ENCODE measurements at regions not wholly inside any gene's neighbourhood (a gene's known extent, or its start where the extent isn't known, plus 50 kb on each side); places are given as distances from the start of the nearest gene placed in this dataset.

DNA sequence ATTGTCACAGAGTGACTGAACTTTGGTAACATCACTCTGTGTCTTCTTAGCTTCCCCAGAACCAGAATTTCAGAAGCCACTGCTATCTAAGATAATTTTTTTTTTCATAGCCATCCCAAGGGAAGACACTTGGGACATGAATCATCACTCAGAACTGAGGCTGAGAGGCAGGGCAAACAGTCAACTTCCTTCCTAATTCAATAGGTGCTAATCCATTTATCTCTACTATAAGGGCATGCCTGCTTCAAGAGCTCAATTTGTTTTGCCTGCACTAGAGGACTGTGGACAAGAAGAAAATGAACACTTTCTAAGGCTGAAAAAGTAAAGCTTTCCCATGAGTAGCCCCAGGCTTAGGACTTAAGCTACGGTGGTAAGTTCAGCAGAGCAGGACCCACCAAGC is 56.7 kb upstream of the MYRIP start:
- TF ChIP-seq, protein P1, sequence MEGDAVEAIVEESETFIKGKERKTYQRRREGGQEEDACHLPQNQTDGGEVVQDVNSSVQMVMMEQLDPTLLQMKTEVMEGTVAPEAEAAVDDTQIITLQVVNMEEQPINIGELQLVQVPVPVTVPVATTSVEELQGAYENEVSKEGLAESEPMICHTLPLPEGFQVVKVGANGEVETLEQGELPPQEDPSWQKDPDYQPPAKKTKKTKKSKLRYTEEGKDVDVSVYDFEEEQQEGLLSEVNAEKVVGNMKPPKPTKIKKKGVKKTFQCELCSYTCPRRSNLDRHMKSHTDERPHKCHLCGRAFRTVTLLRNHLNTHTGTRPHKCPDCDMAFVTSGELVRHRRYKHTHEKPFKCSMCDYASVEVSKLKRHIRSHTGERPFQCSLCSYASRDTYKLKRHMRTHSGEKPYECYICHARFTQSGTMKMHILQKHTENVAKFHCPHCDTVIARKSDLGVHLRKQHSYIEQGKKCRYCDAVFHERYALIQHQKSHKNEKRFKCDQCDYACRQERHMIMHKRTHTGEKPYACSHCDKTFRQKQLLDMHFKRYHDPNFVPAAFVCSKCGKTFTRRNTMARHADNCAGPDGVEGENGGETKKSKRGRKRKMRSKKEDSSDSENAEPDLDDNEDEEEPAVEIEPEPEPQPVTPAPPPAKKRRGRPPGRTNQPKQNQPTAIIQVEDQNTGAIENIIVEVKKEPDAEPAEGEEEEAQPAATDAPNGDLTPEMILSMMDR (IDR thresholded peaks at IDR 0.05) = no peak
- TF ChIP-seq POLR2A (IDR thresholded peaks at IDR 0.05) = no peak

Data from gastroesophageal sphincter (tissue), 3 donors.